B cell (primary cell): ENCODE measurements at regions not wholly inside any gene's neighbourhood (a gene's known extent, or its start where the extent isn't known, plus 50 kb on each side); places are given as distances from the start of the nearest gene placed in this dataset.

Experiments
- ATAC-seq: fragments of 200-7000 bp; cut with Tn5 transposase; one replicate; pipeline ENCODE4 v1.10.0; 2021; ENCODE audit warnings: low read depth, mild to moderate bottlenecking, moderate number of reproducible peaks, moderate library complexity
- CTCF ChIA-PET: fragments of 350-600 bp; sonication (Branson Sonifier 250); formaldehyde crosslinking; loops from one replicate; lab custom pipeline; 2021; ENCODE audit warnings: antibody characterized with exemption, inconsistent platforms; lab: Charles Lee
- POLR2A ChIA-PET: fragments of 350-600 bp; sonication (Branson Sonifier 250); formaldehyde crosslinking; loops from one replicate; lab custom pipeline; 2021; ENCODE audit warnings: antibody characterized with exemption; lab: Charles Lee
- DNase-seq: peaks from one replicate; pipeline ENCODE4 v3.0.0; 2013
- H2AFZ ChIP-seq: 2 replicates; pipeline ENCODE4 v1.6.1; 2012; ENCODE audit warnings: mild to moderate bottlenecking, low read depth, low read length; ENCODE audit not compliant: insufficient read depth, poor library complexity, severe bottlenecking
- H3K27ac ChIP-seq, 2 donors: 1 replicate in 1 of 2; 2 replicates in 1 of 2; pipeline ENCODE4 v1.5.1; 2012 to 2013; ENCODE audit warnings: low read length in 2 of 2, mild to moderate bottlenecking in 2 of 2, moderate library complexity in 1 of 2
- H3K27me3 ChIP-seq, 4 experiments: fragments of 200-600 bp in 1 of 4; sonication (generic) in 1 of 4; replicated peaks in 1 of 4; 1 replicate in 2 of 4; 2 replicates in 2 of 4; pipeline versions ENCODE4 v1.6.1 to v1.7.0; 2013 to 2016; ENCODE audit warnings: low read length in 3 of 4, mild to moderate bottlenecking in 2 of 4, mixed read lengths in 1 of 4, moderate library complexity in 1 of 4; ENCODE audit not compliant: insufficient read depth in 4 of 4, control insufficient read depth in 3 of 4; ENCODE audit errors: control extremely low read depth in 1 of 4
- H3K36me3 ChIP-seq, 2 experiments: replicated peaks in 1 of 2; 1 replicate in 1 of 2; 2 replicates in 1 of 2; pipeline versions ENCODE4 v1.6.1 to v1.7.1; 2013; ENCODE audit warnings: low read length in 1 of 2; ENCODE audit not compliant: insufficient read depth in 2 of 2, control insufficient read depth in 1 of 2; ENCODE audit errors: control extremely low read depth in 1 of 2, extremely low read depth in 1 of 2
- H3K4me1 ChIP-seq, 2 donors: fragments of 200-600 bp in 1 of 2; sonication (generic) in 1 of 2; 1 replicate in 1 of 2; 2 replicates in 1 of 2; pipeline versions ENCODE4 v1.5.1 to v1.6.1; 2013 to 2017; ENCODE audit warnings: low read length in 2 of 2; ENCODE audit not compliant: control insufficient read depth in 2 of 2, insufficient read depth in 2 of 2
- H3K4me2 ChIP-seq: replicated peaks from 2 replicates; pipeline ENCODE3; 2012; ENCODE audit warnings: mild to moderate bottlenecking, low read depth, low read length; ENCODE audit not compliant: poor library complexity, severe bottlenecking
- H3K4me3 ChIP-seq, 5 experiments: fragments of 200-600 bp in 1 of 5; sonication (generic) in 1 of 5; 1 replicate in 3 of 5; 2 replicates in 2 of 5; pipeline versions ENCODE4 v1.5.1 to v1.7.0; 2011 to 2016; ENCODE audit warnings: low read length in 4 of 5, mild to moderate bottlenecking in 4 of 5, low read depth in 2 of 5, control low read depth in 1 of 5, moderate library complexity in 1 of 5; ENCODE audit not compliant: insufficient read depth in 1 of 5; ENCODE audit errors: control extremely low read depth in 1 of 5, extremely low read depth in 1 of 5
- H3K79me2 ChIP-seq: fragments of 200-600 bp; sonication (generic); one replicate; pipeline ENCODE4 v1.6.0; 2016; ENCODE audit warnings: low read length; ENCODE audit not compliant: control insufficient read depth, insufficient read depth
- H3K9ac ChIP-seq: fragments of 200-600 bp; sonication (generic); 2 replicates; pipeline ENCODE4 v1.6.1; 2017; ENCODE audit warnings: mild to moderate bottlenecking, low read length, moderate library complexity
- H3K9me3 ChIP-seq, 3 donors: one replicate each; pipeline versions ENCODE4 v1.6.1 to v1.7.1; 2013; ENCODE audit warnings: low read length in 2 of 3; ENCODE audit not compliant: control insufficient read depth in 2 of 3, insufficient read depth in 1 of 3; ENCODE audit errors: control extremely low read depth in 1 of 3
- H4K20me1 ChIP-seq: 2 replicates; pipeline ENCODE4 v1.6.0; 2012; ENCODE audit warnings: mild to moderate bottlenecking, low read length; ENCODE audit not compliant: insufficient read depth, control insufficient read depth, poor library complexity, severe bottlenecking
- H3K27ac Mint-ChIP-seq: one replicate; pipeline ENCODE4 v1.8.0; 2021; ENCODE audit warnings: mixed read lengths
- H3K27me3 Mint-ChIP-seq: one replicate; pipeline ENCODE4 v1.8.0; 2021; ENCODE audit warnings: mixed read lengths
- H3K4me1 Mint-ChIP-seq: one replicate; pipeline ENCODE4 v1.8.0; 2021; ENCODE audit warnings: mixed read lengths
- H3K4me3 Mint-ChIP-seq: one replicate; pipeline ENCODE4 v1.8.0; 2021; ENCODE audit warnings: mixed read lengths
- H3K9me3 Mint-ChIP-seq: one replicate; pipeline ENCODE4 v1.8.0; 2022; ENCODE audit warnings: mixed read lengths; ENCODE audit not compliant: insufficient read depth
- CTCF ChIP-seq: fragments of 200-600 bp; IDR thresholded peaks from one replicate; pipeline ENCODE4 v1.8.0; 2022; ENCODE audit warnings: antibody characterized with exemption, mild to moderate bottlenecking
- EZH2 ChIP-seq: IDR thresholded peaks from 2 replicates; pipeline ENCODE4 v1.6.1; 2012; ENCODE audit warnings: borderline replicate concordance, low read depth, mild to moderate bottlenecking, moderate library complexity, low read length; ENCODE audit not compliant: insufficient read depth, poor library complexity, severe bottlenecking
- WGBS: methylation state at CpG from one replicate; pipeline ENCODE4 v1.1.5; 2013; ENCODE audit warnings: missing lambda C conversion rate; ENCODE audit not compliant: insufficient coverage; 5-methylcytosine and 5-hydroxymethylcytosine counted together
- intact Hi-C: fragments of 100-400 bp; cut with micrococcal nuclease; formaldehyde crosslinking; loops from one replicate; pipeline ENCODE4 v1.10.0; 2022

DNA sequence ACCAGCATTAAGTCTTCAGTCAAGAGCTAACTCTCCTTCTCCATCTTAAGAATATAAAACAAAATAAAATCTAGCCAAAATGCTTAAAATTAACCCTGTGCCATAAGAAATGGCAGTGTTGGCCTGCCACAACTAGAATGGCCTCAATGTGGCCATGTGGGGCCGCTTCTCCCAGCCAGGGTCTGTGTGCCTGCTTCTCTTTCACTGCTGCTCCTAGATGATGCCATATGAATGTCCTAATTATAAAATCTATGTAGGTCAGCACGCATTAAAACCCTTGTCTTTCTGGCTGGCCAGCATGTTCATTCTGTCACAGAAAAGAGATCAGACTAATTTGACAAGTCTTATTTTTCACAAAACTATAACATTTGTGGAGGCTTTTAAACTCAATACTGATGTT lies 102.6 kb downstream of the C6orf118 start:
- Mint-ChIP-seq H3K27ac (no peak overlapping the region), H3K4me1 (no peaks in the 10 kb centered on the region)

GRCh38 chr6:165205632-165206031 lies 103.8 kb downstream of the C6orf118 start:
- Histone ChIP-seq H3K4me1 (no peaks in the 10 kb centered on the region), H3K27ac (no peak overlapping the region), H4K20me1 (no peaks in the 10 kb centered on the region), H3K9ac (no peak overlapping the region), H3K9me3 (peaks cover 0 to 6% (median 0%) of the 10 kb centered on the region in 3 donors), H3K4me3 (no peak overlapping the region), H2AFZ (no peak overlapping the region), H3K36me3 (no peaks in the 10 kb centered on the region), H3K4me2 (no peak overlapping the region), H3K79me2 (no peaks in the 10 kb centered on the region), H3K27me3 (no peaks in the 10 kb centered on the region)
- no peak overlapping the region for H3K4me3 Mint-ChIP-seq
- H3K9me3 Mint-ChIP-seq = peaks cover 4% of the 10 kb centered on the region
- H3K4me1 Mint-ChIP-seq = no peaks in the 10 kb centered on the region
- no peak overlapping the region for H3K27ac Mint-ChIP-seq
- ATAC-seq (no peak), DNase-seq (no peak)
- no peaks in the 10 kb centered on the region for H3K27me3 Mint-ChIP-seq
- POLR2A ChIA-PET = no interaction called here
- 87% methylated on average over 2 of the region's 2 CpGs for WGBS
- TF ChIP-seq CTCF = no peak
- TF ChIP-seq EZH2 = no peak
- intact Hi-C loops = no loop called here
- CTCF ChIA-PET = no interaction called here

More for the DNA sequence above, 102.6 kb downstream of the C6orf118 start:
- Histone ChIP-seq H3K4me3 (no peak overlapping the region), H3K9me3 (peaks cover 0 to 6% (median 0%) of the 10 kb centered on the region in 3 donors), H3K4me1 (no peaks in the 10 kb centered on the region), H3K79me2 (no peaks in the 10 kb centered on the region), H3K4me2 (no peak overlapping the region), H3K9ac (no peak overlapping the region), H3K27me3 (no peaks in the 10 kb centered on the region), H3K36me3 (no peaks in the 10 kb centered on the region), H2AFZ (no peak overlapping the region), H4K20me1 (no peaks in the 10 kb centered on the region), H3K27ac (no peak overlapping the region)
- WGBS = 72% methylated on average over 2 of the region's 2 CpGs
- intact Hi-C loops = no loop called here
- TF ChIP-seq CTCF (no peak), EZH2 (no peak)
- ATAC-seq (no peak), DNase-seq (no peak)
- ChIA-PET CTCF (no interaction called here), POLR2A (no interaction called here)
- Mint-ChIP-seq H3K4me3 (no peak overlapping the region), H3K27me3 (no peaks in the 10 kb centered on the region), H3K9me3 (peaks cover 7% of the 10 kb centered on the region)
